Inflammatory macrophage treated with lipopolysaccharide for 1 hour (primary cell): ENCODE measurements at regions not wholly inside any gene's neighbourhood (a gene's known extent, or its start where the extent isn't known, plus 50 kb on each side); places are given as distances from the start of the nearest gene placed in this dataset.
"Not testable (repeated sequence)": the region's sequence is repeated elsewhere in the genome, so short reads cannot be mapped to it uniquely, and the experiment has no call there.

Source experiments
- DNase-seq, 2 donors: peaks; one replicate each; pipeline ENCODE4 v3.0.0-alpha.2; 2020 to 2022

GRCh38 chr11:81365496-81365895 is 1368.2 kb downstream of the FAM181B start:
- no peak for DNase-seq

- DNase-seq: no peak
Measured at GRCh38 chr11:81359476-81359875, 1374.2 kb downstream of the FAM181B start.

- DNase-seq: no peak
Measured at GRCh38 chr11:81345609-81346008, 1388.1 kb downstream of the FAM181B start.

GRCh38 chr11:81342966-81343365 is 1390.7 kb downstream of the FAM181B start:
- no peak for DNase-seq

- no peak for DNase-seq
Measured at GRCh38 chr11:81340225-81340624, 1393.4 kb downstream of the FAM181B start.

- DNase-seq: no peak
Measured at GRCh38 chr11:81339521-81339920, 1394.1 kb downstream of the FAM181B start.

GRCh38 chr11:81337756-81338155 is 1395.9 kb downstream of the FAM181B start:
- no peak for DNase-seq

- DNase-seq: no peak
Measured at GRCh38 chr11:81332276-81332675, 1401.4 kb downstream of the FAM181B start.

GRCh38 chr11:81331611-81332235 is 1401.9 kb downstream of the FAM181B start:
- no peak for DNase-seq

- DNase-seq: no peak
Measured at GRCh38 chr11:81331088-81331487, 1402.6 kb downstream of the FAM181B start.

GRCh38 chr11:81303038-81303664 is 1430.5 kb downstream of the FAM181B start:
- DNase-seq: no peak

GRCh38 chr11:81301166-81301830 is 1432.4 kb downstream of the FAM181B start:
- DNase-seq: no peak

- DNase-seq: no peak
Measured at GRCh38 chr11:81286959-81287358, 1446.7 kb downstream of the FAM181B start.

- no peak for DNase-seq
Measured at GRCh38 chr11:81286550-81286949, 1447.1 kb downstream of the FAM181B start.

GRCh38 chr11:81280228-81280627 is 1453.4 kb downstream of the FAM181B start:
- DNase-seq: not testable (repeated sequence)

- DNase-seq: no peak
Measured at GRCh38 chr11:81278991-81279390, 1454.7 kb downstream of the FAM181B start.

- DNase-seq: no peak
Measured at GRCh38 chr11:81270686-81271085, 1463.0 kb downstream of the FAM181B start.

- no peak for DNase-seq
Measured at GRCh38 chr11:81267246-81267645, 1466.4 kb downstream of the FAM181B start.

- no peak for DNase-seq
Measured at GRCh38 chr11:81259471-81259870, 1474.2 kb downstream of the FAM181B start.

GRCh38 chr11:81255895-81256294 is 1477.8 kb downstream of the FAM181B start:
- DNase-seq: no peak

- DNase-seq: no peak
Measured at GRCh38 chr11:81253244-81253643, 1480.4 kb downstream of the FAM181B start.

- DNase-seq: no peak
Measured at GRCh38 chr11:81246941-81247340, 1486.7 kb downstream of the FAM181B start.

- DNase-seq: no peak
Measured at GRCh38 chr11:81245791-81246190, 1487.9 kb downstream of the FAM181B start.

- no peak for DNase-seq
Measured at GRCh38 chr11:81241672-81242275, 1491.9 kb downstream of the FAM181B start.
